ENCODE measurements at regions not wholly inside any gene's neighbourhood (a gene's known extent, or its start where the extent isn't known, plus 50 kb on each side); places are given as distances from the start of the nearest gene placed in this dataset.
A peak's percentile ranks its signal among the peaks of the same experiment; 100 is the strongest.

DNA sequence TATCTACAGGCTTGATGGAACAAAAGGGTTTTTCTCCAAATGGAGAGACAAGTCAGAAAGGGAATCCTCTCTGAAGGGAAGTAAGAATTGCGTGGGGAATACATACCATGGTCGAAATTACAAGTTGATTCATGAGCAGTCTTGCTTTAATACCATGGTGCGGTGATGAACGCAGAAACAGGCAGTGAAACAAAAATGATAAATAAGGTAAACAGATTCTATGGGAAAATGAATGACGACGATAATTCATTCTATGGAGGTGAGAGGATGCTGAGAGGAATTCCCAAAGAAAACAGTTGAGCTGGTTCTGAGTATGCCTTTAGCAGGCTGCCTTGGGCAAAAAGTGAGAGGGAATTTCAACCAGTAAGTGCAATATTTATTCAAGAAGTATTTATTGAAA is 209.4 kb upstream of the RUNX1 start:
- no TSS peak for BruUV-seq (replicated peaks)
- intact Hi-C loops (cut with micrococcal nuclease; ENCODE audit: unreplicated experiment) = no loop called here
- Histone ChIP-seq H3K79me2 (ENCODE audit: insufficient read depth, low read depth, low read length) (no peaks in the 10 kb centered on the region), H3K9me2 (ENCODE audit: insufficient read depth, low read length) (no peaks in the 10 kb centered on the region), H3K36me3 (ENCODE audit: insufficient read depth, low read length) (no peaks in the 10 kb centered on the region), H2AFZ (ENCODE audit: low read length) (no peak overlapping the region), H3K9me3 (ENCODE audit: low read length) (no peaks in the 10 kb centered on the region), H3K27ac (ENCODE audit: low read depth, low read length, poor library complexity, severe bottlenecking) (no peak overlapping the region), H3K4me1 (ENCODE audit: insufficient read depth, low read length, poor library complexity, severe bottlenecking) (no peaks in the 10 kb centered on the region), H4K20me1 (ENCODE audit: insufficient read depth, low read length) (no peaks in the 10 kb centered on the region), H3K4me3 (ENCODE audit: low read depth, low read length, poor library complexity, severe bottlenecking) (no peak overlapping the region), H3K4me2 (ENCODE audit: low read length) (no peak overlapping the region)
- TF ChIP-seq, protein P1, sequence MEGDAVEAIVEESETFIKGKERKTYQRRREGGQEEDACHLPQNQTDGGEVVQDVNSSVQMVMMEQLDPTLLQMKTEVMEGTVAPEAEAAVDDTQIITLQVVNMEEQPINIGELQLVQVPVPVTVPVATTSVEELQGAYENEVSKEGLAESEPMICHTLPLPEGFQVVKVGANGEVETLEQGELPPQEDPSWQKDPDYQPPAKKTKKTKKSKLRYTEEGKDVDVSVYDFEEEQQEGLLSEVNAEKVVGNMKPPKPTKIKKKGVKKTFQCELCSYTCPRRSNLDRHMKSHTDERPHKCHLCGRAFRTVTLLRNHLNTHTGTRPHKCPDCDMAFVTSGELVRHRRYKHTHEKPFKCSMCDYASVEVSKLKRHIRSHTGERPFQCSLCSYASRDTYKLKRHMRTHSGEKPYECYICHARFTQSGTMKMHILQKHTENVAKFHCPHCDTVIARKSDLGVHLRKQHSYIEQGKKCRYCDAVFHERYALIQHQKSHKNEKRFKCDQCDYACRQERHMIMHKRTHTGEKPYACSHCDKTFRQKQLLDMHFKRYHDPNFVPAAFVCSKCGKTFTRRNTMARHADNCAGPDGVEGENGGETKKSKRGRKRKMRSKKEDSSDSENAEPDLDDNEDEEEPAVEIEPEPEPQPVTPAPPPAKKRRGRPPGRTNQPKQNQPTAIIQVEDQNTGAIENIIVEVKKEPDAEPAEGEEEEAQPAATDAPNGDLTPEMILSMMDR (conservative IDR thresholded peaks at IDR 0.05; ENCODE audit: low read length) = no peak
- no peak for TF ChIP-seq EZH2phosphoT487 (IDR thresholded peaks at IDR 0.05; ENCODE audit: borderline replicate concordance, low read depth, low read length)
- POLR2A ChIA-PET = no interaction called here
- no peak for DNase-seq (ENCODE audit: low spot score)
- CTCF ChIA-PET (ENCODE audit: unreplicated experiment) = no interaction called here

DNA sequence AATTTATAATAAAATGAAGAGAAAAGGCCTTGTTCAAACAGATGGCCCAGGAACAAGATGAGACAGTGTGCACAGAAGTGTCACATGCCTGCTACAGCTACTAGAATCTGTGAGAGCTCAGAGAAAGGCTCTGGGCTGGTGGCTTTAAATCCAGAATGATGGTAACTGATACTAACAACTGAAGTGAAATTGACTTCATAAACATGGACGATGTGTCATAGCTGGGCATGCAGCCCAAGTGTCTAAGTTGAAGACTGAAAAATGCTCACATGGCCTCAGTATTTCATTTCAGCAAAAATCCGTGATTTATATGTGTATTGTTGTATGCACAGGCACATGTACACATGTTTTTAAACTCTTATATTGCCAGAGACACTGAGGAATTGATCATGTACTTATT is 208.3 kb upstream of the RUNX1 start:
- H4K20me1 ChIP-seq (ENCODE audit: insufficient read depth, low read length) = no peaks in the 10 kb centered on the region
- H2AFZ ChIP-seq (ENCODE audit: low read length) = 0 out of 2 replicates have a peak overlapping the region, but pooled peaks have one; percentile 8
- H3K27ac ChIP-seq (ENCODE audit: low read depth, low read length, poor library complexity, severe bottlenecking) = no peak overlapping the region
- H3K9me2 ChIP-seq (ENCODE audit: insufficient read depth, low read length) = no peaks in the 10 kb centered on the region
- no peak overlapping the region for H3K4me3 ChIP-seq (ENCODE audit: low read depth, low read length, poor library complexity, severe bottlenecking)
- TF ChIP-seq, protein P1 (conservative IDR thresholded peaks at IDR 0.05; ENCODE audit: low read length) = no peak
- no peak for TF ChIP-seq EZH2phosphoT487 (IDR thresholded peaks at IDR 0.05; ENCODE audit: borderline replicate concordance, low read depth, low read length)
- no peaks in the 10 kb centered on the region for H3K36me3 ChIP-seq (ENCODE audit: insufficient read depth, low read length)
- CTCF ChIA-PET (ENCODE audit: unreplicated experiment) = no interaction called here
- POLR2A ChIA-PET = no interaction called here
- no peaks in the 10 kb centered on the region for H3K9me3 ChIP-seq (ENCODE audit: low read length)
- DNase-seq (ENCODE audit: low spot score) = no peak
- H3K4me2 ChIP-seq (ENCODE audit: low read length) = no peak overlapping the region
- H3K4me1 ChIP-seq (ENCODE audit: insufficient read depth, low read length, poor library complexity, severe bottlenecking) = peaks cover 7% of the 10 kb centered on the region
- BruUV-seq (replicated peaks) = no TSS peak
- intact Hi-C loops (cut with micrococcal nuclease; ENCODE audit: unreplicated experiment) = no loop called here
- H3K79me2 ChIP-seq (ENCODE audit: insufficient read depth, low read depth, low read length) = no peaks in the 10 kb centered on the region

DNA sequence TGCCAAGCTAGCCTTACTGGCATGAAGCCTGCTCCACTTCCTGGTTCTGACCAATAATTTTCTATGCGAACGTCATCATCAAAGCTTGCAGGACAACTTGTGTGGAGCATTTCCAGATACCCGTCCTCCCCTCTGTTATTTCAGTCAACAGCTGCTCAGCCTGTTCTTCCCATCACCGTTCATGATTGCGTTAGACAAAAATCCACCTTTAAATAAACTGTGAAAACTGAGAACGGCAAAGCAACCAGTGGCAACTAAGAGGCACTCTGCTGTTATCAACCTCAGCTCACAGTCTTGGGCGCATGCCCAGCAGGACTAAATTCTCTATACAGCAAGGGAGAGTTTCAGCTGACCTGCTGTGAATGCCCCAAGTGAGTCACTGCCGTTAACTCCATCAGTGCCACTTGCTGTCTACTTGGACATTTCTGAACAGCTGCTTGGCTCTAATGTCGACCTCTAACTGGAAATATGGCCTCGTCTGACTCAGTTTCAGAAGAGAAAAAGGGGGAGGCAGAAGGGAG is 207.4 kb upstream of the RUNX1 start:
- intact Hi-C loops (cut with micrococcal nuclease; ENCODE audit: unreplicated experiment) = no loop called here
- H3K4me2 ChIP-seq (ENCODE audit: low read length) = no peak overlapping the region
- no TSS peak for BruUV-seq (replicated peaks)

More for the DNA sequence above, 207.4 kb upstream of the RUNX1 start:
- Histone ChIP-seq H3K79me2 (ENCODE audit: insufficient read depth, low read depth, low read length) (no peaks in the 10 kb centered on the region), H3K36me3 (ENCODE audit: insufficient read depth, low read length) (no peaks in the 10 kb centered on the region), H3K4me1 (ENCODE audit: insufficient read depth, low read length, poor library complexity, severe bottlenecking) (peaks cover 7% of the 10 kb centered on the region), H3K9me3 (ENCODE audit: low read length) (no peaks in the 10 kb centered on the region), H3K4me3 (ENCODE audit: low read depth, low read length, poor library complexity, severe bottlenecking) (no peak overlapping the region), H4K20me1 (ENCODE audit: insufficient read depth, low read length) (no peaks in the 10 kb centered on the region), H2AFZ (ENCODE audit: low read length) (0 out of 2 replicates have a peak overlapping the region, but pooled peaks have one; percentile 16), H3K27ac (ENCODE audit: low read depth, low read length, poor library complexity, severe bottlenecking) (no peak overlapping the region), H3K9me2 (ENCODE audit: insufficient read depth, low read length) (no peaks in the 10 kb centered on the region)
- ChIA-PET CTCF (ENCODE audit: unreplicated experiment) (no interaction called here), POLR2A (no interaction called here)
- no peak for DNase-seq (ENCODE audit: low spot score)
- TF ChIP-seq EZH2phosphoT487 (IDR thresholded peaks at IDR 0.05; ENCODE audit: borderline replicate concordance, low read depth, low read length) = no peak
- TF ChIP-seq, protein P1 (conservative IDR thresholded peaks at IDR 0.05; ENCODE audit: low read length) = no peak

Data from OCI-LY7 (cell line).